Left ventricle myocardium inferior (tissue), 1 donor: ENCODE measurements at regions not wholly inside any gene's neighbourhood (a gene's known extent, or its start where the extent isn't known, plus 50 kb on each side); places are given as distances from the start of the nearest gene placed in this dataset.

Source experiments
- DNase-seq: peaks from one replicate; pipeline ENCODE4 v3.0.0-alpha.2; 2020
- H3K27ac ChIP-seq: fragments of 200-600 bp; replicated peaks from 2 replicates; pipeline ENCODE4 v1.8.0; 2021
- H3K27me3 ChIP-seq: fragments of 200-600 bp; 2 replicates; pipeline ENCODE4 v1.8.0; 2021; ENCODE audit warnings: low read depth
- H3K36me3 ChIP-seq: fragments of 200-600 bp; 2 replicates; pipeline ENCODE4 v1.8.0; 2021
- H3K4me1 ChIP-seq: fragments of 200-600 bp; 2 replicates; pipeline ENCODE4 v1.8.0; 2021
- H3K4me3 ChIP-seq: fragments of 200-600 bp; 2 replicates; pipeline ENCODE4 v1.8.0; 2021; ENCODE audit warnings: mild to moderate bottlenecking, moderate library complexity
- H3K9me3 ChIP-seq: fragments of 200-600 bp; replicated peaks from 2 replicates; pipeline ENCODE4 v1.8.0; 2021
- CTCF ChIP-seq: fragments of 200-600 bp; IDR thresholded peaks from 2 replicates; pipeline ENCODE4 v1.8.0; 2021; ENCODE audit warnings: antibody characterized with exemption, mild to moderate bottlenecking, borderline replicate concordance
- intact Hi-C: fragments of 100-400 bp; cut with micrococcal nuclease; formaldehyde crosslinking; loops from one replicate; pipeline ENCODE4 v1.11.0; 2022
- donor health status: DM: no; HTN: yes; CAD: no; lungs with severe emphysema.

DNA sequence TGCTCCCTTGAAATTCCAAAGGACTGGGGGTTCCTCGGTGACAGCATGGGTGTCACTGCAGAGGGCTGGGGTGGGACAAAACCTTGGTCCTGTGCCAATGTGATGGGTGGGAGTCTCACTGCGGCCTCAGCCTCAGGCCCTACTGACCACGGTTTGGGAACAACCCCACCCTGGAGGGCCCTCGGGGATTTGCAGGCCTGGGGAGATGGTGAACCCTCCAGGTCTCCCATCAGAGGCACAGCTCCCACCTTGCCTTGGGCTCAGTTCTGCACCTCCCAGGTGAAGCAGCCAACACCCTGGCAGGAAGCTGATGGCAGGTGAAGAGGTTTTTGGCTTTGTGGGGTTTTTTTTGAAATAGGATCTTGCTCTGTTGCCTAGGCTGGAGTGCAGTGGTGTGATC, 286.8 kb downstream of the PBX3 start:
- Histone ChIP-seq H3K36me3 (no peaks in the 10 kb centered on the region), H3K27ac (no peak overlapping the region), H3K4me1 (no peaks in the 10 kb centered on the region), H3K4me3 (no peak overlapping the region), H3K9me3 (no peaks in the 10 kb centered on the region), H3K27me3 (peaks cover 80% of the 10 kb centered on the region)
- DNase-seq = no peak
- intact Hi-C loops = no loop called here
- TF ChIP-seq CTCF = no peak

GRCh38 chr9:126036881-126037291, 289.7 kb downstream of the PBX3 start:
- Histone ChIP-seq H3K4me3 (no peak overlapping the region), H3K36me3 (no peaks in the 10 kb centered on the region), H3K4me1 (no peaks in the 10 kb centered on the region), H3K27me3 (peaks cover 52% of the 10 kb centered on the region), H3K27ac (no peak overlapping the region), H3K9me3 (peaks cover 13% of the 10 kb centered on the region)
- TF ChIP-seq CTCF = no peak
- no peak for DNase-seq
- intact Hi-C loops = no loop called here

DNA sequence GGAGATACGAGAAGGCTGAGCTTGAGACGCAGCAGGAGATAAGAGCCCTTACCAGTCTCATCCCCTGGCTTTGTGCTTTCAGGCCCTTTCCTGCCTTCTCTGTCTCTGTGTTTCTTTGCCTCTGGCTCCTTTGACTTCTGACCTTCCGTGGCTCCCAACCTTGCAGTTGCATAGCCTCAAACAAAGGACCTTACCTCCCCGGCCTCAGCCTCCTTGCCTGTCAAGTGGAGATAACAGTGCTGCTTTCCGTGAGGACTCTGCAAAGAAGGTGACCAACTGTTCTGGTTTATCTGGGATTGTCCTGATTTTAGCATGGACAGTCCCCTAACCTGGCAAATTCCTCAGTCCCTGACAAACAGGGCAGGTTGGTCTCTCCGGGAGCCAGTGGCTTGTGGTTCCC, 287.8 kb upstream of the MVB12B start:
- no peak overlapping the region for H3K4me3 ChIP-seq
- intact Hi-C loops = no loop called here
- no peaks in the 10 kb centered on the region for H3K4me1 ChIP-seq
- peaks cover 33% of the 10 kb centered on the region for H3K27me3 ChIP-seq
- TF ChIP-seq CTCF = no peak
- H3K27ac ChIP-seq = no peak overlapping the region
- DNase-seq = no peak
- no peaks in the 10 kb centered on the region for H3K36me3 ChIP-seq
- H3K9me3 ChIP-seq = peaks cover 32% of the 10 kb centered on the region

DNA sequence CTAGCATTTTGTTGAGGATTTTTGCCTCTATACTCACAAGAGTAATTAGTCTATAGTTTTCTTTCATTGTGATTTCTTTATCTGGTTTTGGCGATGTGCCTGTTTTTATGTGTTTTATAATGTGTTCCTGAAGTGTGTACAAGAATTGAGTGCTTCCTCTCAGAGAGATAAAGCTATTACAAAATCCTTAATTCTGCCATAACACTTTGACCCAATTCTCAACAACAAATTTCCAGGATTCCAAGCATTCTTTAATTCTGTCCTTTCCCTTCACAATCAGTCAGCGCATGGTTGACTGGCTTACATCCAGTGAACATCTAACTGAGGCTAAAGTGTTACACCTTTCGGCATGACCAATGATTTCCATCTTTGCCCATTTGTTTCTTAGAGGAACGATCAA, 282.9 kb upstream of the MVB12B start:
- Histone ChIP-seq H3K27ac (no peak overlapping the region), H3K4me1 (no peaks in the 10 kb centered on the region), H3K27me3 (peaks cover 9% of the 10 kb centered on the region), H3K4me3 (no peak overlapping the region), H3K9me3 (peaks cover 60% of the 10 kb centered on the region), H3K36me3 (no peaks in the 10 kb centered on the region)
- no peak for DNase-seq
- TF ChIP-seq CTCF = no peak
- intact Hi-C loops = no loop called here

DNA sequence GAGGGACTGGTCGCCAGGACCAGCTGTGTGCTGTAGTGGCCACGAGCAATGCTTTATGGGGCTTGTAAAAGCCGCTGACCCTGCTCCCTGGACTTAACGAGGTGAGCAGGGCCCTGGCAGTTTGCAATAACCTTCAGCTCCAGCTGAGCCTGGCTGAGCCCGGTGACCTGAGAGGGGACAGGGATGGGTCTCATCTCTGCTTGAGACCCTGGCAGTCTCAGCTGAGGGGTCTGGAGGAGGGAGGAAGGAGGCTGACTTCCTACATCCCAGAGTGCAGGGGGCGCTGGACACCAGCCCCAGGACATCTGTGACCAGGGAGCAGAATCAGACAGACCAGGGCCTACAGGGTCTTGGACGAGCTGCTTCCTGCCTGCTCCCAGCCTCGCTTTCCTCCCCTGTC, 277.5 kb upstream of the MVB12B start:
- no peak for TF ChIP-seq CTCF
- no peaks in the 10 kb centered on the region for H3K4me1 ChIP-seq
- DNase-seq = no peak
- H3K27me3 ChIP-seq = peaks cover 51% of the 10 kb centered on the region
- intact Hi-C loops = no loop called here
- H3K9me3 ChIP-seq = peaks cover 25% of the 10 kb centered on the region
- no peak overlapping the region for H3K4me3 ChIP-seq
- no peaks in the 10 kb centered on the region for H3K36me3 ChIP-seq
- no peak overlapping the region for H3K27ac ChIP-seq
